AG04450 (cell line): ENCODE measurements at regions not wholly inside any gene's neighbourhood (a gene's known extent, or its start where the extent isn't known, plus 50 kb on each side); places are given as distances from the start of the nearest gene placed in this dataset.

Source experiments
- CTCF ChIA-PET: fragments of 300-600, 350-600 bp; formaldehyde crosslinking; extraction: SDS; loops from one replicate; lab custom pipeline; 2022; ENCODE audit warnings: antibody characterized with exemption, inconsistent platforms; lab: Charles Lee
- POLR2A ChIA-PET: fragments of 350-600 bp; formaldehyde crosslinking; extraction: SDS; loops from one replicate; lab custom pipeline; 2021; ENCODE audit warnings: antibody characterized with exemption, inconsistent platforms; lab: Yijun Ruan, JAX
- DNase-seq: peaks from one replicate; pipeline ENCODE4 v3.0.0-alpha.2; 2011; ENCODE audit warnings: low read depth, low spot score
- H3K27ac ChIP-seq: one replicate; pipeline ENCODE4 v1.5.1; 2012; ENCODE audit warnings: low read depth, low read length, control low read depth
- H3K27me3 ChIP-seq: one replicate; pipeline ENCODE4 v1.6.0; 2012; ENCODE audit warnings: low read length; ENCODE audit not compliant: control insufficient read depth, insufficient read depth
- H3K4me3 ChIP-seq: 2 replicates; pipeline ENCODE4 v1.5.1; 2011; ENCODE audit warnings: mild to moderate bottlenecking, low read depth, low read length, control low read depth
- H3K9me3 ChIP-seq: 2 replicates; pipeline ENCODE4 v1.5.1; 2012; ENCODE audit warnings: low read length; ENCODE audit not compliant: control insufficient read depth, insufficient read depth
- TF ChIP-seq, protein P1 (sequence below): IDR thresholded peaks from 2 replicates; pipeline ENCODE4 v1.5.1; 2011; ENCODE audit warnings: low read depth, low read length, control low read depth, inconsistent platforms

DNA sequence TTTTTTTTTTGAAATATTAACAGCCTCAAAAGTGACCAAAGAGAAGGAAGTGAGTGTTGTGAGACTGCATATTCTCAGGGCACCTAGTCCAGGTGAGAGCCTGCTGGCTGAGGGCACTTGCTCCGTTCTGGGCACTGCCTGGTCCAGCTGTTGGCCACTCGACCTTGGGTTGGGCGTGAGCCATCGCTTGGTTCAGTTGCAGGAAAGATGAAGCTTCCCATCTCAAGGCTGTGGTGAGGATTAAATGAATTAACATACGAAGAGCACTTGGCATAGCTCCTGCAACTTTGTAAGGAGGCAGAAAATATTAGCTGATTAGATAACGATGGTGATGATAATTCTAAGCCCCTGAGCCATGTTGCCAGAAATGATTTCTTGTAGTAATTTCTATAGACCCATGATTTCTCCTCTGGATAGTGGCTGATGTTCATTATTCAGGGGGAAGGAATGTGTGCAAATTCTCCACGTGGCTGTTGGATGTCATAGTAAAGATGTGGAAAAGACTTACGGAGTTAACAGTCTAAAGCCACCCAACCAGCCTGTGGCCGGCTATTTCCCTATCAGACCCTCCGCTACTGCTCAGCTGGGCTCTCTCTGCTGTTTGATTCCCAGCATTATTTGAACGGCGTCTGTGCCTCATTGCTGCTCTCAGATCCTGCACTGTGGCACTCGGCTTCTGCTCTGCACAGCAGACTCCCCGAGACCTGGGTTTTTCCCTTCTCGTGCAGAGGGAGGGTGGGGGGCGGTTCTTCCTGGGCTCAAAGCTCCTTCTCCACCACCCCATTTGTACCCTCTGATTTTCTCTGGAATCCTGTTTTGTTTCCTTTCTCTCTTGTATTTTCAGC lies 221.1 kb downstream of the GALR1 start:
- ChIA-PET CTCF (no interaction called here), POLR2A (no interaction called here)
- no peak overlapping the region for H3K27ac ChIP-seq
- H3K27me3 ChIP-seq: no peaks in the 10 kb centered on the region
- H3K9me3 ChIP-seq: peaks cover 14% of the 10 kb centered on the region
- TF ChIP-seq, protein P1, sequence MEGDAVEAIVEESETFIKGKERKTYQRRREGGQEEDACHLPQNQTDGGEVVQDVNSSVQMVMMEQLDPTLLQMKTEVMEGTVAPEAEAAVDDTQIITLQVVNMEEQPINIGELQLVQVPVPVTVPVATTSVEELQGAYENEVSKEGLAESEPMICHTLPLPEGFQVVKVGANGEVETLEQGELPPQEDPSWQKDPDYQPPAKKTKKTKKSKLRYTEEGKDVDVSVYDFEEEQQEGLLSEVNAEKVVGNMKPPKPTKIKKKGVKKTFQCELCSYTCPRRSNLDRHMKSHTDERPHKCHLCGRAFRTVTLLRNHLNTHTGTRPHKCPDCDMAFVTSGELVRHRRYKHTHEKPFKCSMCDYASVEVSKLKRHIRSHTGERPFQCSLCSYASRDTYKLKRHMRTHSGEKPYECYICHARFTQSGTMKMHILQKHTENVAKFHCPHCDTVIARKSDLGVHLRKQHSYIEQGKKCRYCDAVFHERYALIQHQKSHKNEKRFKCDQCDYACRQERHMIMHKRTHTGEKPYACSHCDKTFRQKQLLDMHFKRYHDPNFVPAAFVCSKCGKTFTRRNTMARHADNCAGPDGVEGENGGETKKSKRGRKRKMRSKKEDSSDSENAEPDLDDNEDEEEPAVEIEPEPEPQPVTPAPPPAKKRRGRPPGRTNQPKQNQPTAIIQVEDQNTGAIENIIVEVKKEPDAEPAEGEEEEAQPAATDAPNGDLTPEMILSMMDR: no peak
- H3K4me3 ChIP-seq: no peak overlapping the region
- no peak for DNase-seq

DNA sequence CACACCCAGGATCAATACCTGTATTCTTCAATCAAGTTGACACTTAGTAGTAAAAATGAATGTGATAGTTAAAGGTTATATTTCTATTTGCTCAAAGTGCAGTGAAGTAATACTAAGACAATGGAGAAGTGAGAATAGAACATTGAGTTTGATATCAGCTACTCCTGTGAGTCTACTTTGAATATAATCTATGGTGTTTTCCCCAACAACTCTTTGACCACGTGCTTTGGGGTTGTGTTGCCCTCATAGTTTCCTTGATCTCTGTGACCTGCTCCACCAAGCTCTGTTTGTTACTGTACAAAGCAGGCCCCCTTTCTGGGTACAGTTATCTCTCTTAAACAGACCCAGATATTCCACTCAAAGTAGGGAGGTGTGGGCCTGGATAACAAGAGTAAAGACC lies 222.9 kb downstream of the GALR1 start:
- no peak overlapping the region for H3K27ac ChIP-seq
- ChIA-PET CTCF (no interaction called here), POLR2A (no interaction called here)
- H3K27me3 ChIP-seq: no peaks in the 10 kb centered on the region
- no peak for DNase-seq
- TF ChIP-seq, protein P1: no peak
- H3K4me3 ChIP-seq: no peak overlapping the region
- peaks cover 14% of the 10 kb centered on the region for H3K9me3 ChIP-seq

DNA sequence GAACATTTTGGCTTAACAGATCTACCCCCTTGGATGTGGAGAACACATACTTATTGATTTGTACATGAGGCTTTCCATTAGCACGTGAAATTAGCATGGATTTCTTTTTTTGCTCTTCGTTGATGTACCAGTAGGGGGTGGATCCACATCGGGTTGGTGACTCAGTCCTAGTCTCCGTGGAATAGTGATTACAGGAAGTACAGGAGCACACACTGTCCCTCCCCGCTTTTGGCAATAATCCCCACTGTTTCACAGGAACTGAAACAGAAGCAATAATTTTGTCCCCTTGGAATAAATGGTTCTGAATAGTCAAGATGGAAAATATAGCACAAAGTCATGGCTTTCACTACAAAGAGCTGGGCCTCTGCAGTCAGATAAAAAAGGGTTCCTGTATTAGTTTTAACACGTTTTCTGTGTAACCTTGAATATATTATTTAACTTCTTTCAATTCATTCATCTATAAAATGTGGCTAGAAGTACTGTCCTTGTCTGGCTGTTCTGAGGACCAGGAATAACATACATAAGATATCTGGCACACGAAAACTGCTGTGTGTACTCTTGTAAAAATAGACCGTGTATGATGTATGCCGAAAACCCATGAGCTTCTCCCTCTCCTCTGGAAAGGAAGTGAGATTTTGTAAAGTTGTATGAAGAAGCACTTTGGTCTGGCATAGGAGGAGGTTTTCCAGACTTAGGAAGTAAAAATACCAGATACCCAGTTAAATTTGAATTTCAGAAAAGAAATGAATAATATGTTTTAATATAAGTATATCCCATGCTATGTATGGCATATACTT lies 229.2 kb downstream of the GALR1 start:
- POLR2A ChIA-PET: no interaction called here
- Histone ChIP-seq H3K9me3 (peaks cover 11% of the 10 kb centered on the region; the same call in 1 of the 2 replicates), H3K27me3 (no peaks in the 10 kb centered on the region), H3K4me3 (no peak overlapping the region), H3K27ac (no peak overlapping the region)
- TF ChIP-seq, protein P1: no peak
- CTCF ChIA-PET: interaction anchor here (0.6 kb wide), 1 partner anchor 245 kb away, joined by 4 read pairs; no protein-coding TSS in a partner anchor
- no peak for DNase-seq

DNA sequence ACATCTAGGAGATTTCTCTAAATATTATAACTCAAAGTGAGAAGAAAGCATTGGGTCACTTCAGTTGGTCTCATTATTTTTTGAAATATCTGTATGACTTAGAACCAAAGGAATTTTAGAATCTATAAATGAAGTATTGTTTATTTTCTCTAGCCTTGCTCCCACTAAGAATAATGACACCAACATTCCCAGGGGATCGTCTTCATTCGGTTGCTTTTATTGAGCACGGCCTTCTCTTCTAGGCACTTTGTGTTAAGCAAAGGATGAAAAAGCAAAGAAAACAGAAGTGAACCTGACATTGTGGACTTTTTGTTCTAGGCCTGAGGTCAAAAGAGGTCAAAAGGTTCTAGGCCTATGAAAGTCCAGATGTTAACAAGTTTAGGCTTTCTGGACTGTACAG lies 231.9 kb downstream of the GALR1 start:
- Histone ChIP-seq H3K9me3 (peaks cover 21% of the 10 kb centered on the region), H3K27me3 (no peaks in the 10 kb centered on the region), H3K4me3 (no peak overlapping the region), H3K27ac (no peak overlapping the region)
- CTCF ChIA-PET: no interaction called here
- DNase-seq: no peak
- TF ChIP-seq, protein P1: no peak
- POLR2A ChIA-PET: no interaction called here
